ENCODE measurements at regions not wholly inside any gene's neighbourhood (a gene's known extent, or its start where the extent isn't known, plus 50 kb on each side); places are given as distances from the start of the nearest gene placed in this dataset.
A peak's percentile ranks its signal among the peaks of the same experiment; 100 is the strongest.

GRCh38 chr2:226431288-226431948 is 368.2 kb downstream of the IRS1 start:
- no peak for ATAC-seq (ENCODE audit: low FRiP score)

GRCh38 chr2:226429476-226429875 is 370.1 kb downstream of the IRS1 start:
- intact Hi-C loops (cut with DNase I), result no loop called here

More at GRCh38 chr2:226431288-226431948, 368.2 kb downstream of the IRS1 start:
- WGBS, 2 donors, result 75 to 87% methylated on average over 2 of the region's 2 CpGs
- Histone ChIP-seq H3K4me3 (ENCODE audit: low read length in 2 of 2) (no peak overlapping the region), H3K4me1 (ENCODE audit: control insufficient read depth in 1 of 2, insufficient read depth in 2 of 2, low read length in 2 of 2) (peaks cover 0 to 4% of the 10 kb centered on the region in 2 donors), H3K27me3 (ENCODE audit: control insufficient read depth in 1 of 2, insufficient read depth in 2 of 2, low read length in 1 of 2) (no peaks in the 10 kb centered on the region), H3K27ac (ENCODE audit: low read depth in 1 of 2, low read length in 2 of 2) (no peak overlapping the region), H3K36me3 (ENCODE audit: control insufficient read depth in 1 of 2, insufficient read depth in 2 of 2, low read length in 1 of 2) (no peaks in the 10 kb centered on the region), H3K9me3 (ENCODE audit: control insufficient read depth, low read length) (no peaks in the 10 kb centered on the region)
- intact Hi-C loops (cut with DNase I), result no loop called here
- DNase-seq, result no peak

GRCh38 chr2:226427538-226428307 is 371.9 kb downstream of the IRS1 start:
- Histone ChIP-seq H3K9me3 (ENCODE audit: control insufficient read depth, low read length) (no peaks in the 10 kb centered on the region), H3K4me3 (ENCODE audit: low read length in 2 of 2) (no peak overlapping the region), H3K27ac (ENCODE audit: low read depth in 1 of 2, low read length in 2 of 2) (no peak overlapping the region), H3K36me3 (ENCODE audit: control insufficient read depth in 1 of 2, insufficient read depth in 2 of 2, low read length in 1 of 2) (no peaks in the 10 kb centered on the region), H3K27me3 (ENCODE audit: control insufficient read depth in 1 of 2, insufficient read depth in 2 of 2, low read length in 1 of 2) (no peaks in the 10 kb centered on the region), H3K4me1 (ENCODE audit: control insufficient read depth in 1 of 2, insufficient read depth in 2 of 2, low read length in 2 of 2) (peaks cover 0 to 4% of the 10 kb centered on the region in 2 donors)
- intact Hi-C loops (cut with DNase I), result no loop called here
- DNase-seq (no peak), ATAC-seq (ENCODE audit: low FRiP score) (no peak)
- WGBS, 2 donors, result 85 to 91% methylated on average over 7 of the region's 7 CpGs

More at GRCh38 chr2:226429476-226429875, 370.1 kb downstream of the IRS1 start:
- no peak overlapping the region for H3K27ac ChIP-seq (ENCODE audit: low read depth in 1 of 2, low read length in 2 of 2)
- no peak for ATAC-seq (ENCODE audit: low FRiP score)
- H3K9me3 ChIP-seq (ENCODE audit: control insufficient read depth, low read length), result no peaks in the 10 kb centered on the region
- no peak overlapping the region for H3K4me3 ChIP-seq (ENCODE audit: low read length in 2 of 2)
- peaks cover 0 to 4% of the 10 kb centered on the region in 2 donors for H3K4me1 ChIP-seq (ENCODE audit: control insufficient read depth in 1 of 2, insufficient read depth in 2 of 2, low read length in 2 of 2)
- no peaks in the 10 kb centered on the region for H3K36me3 ChIP-seq (ENCODE audit: control insufficient read depth in 1 of 2, insufficient read depth in 2 of 2, low read length in 1 of 2)
- no peaks in the 10 kb centered on the region for H3K27me3 ChIP-seq (ENCODE audit: control insufficient read depth in 1 of 2, insufficient read depth in 2 of 2, low read length in 1 of 2)
- WGBS, 2 donors, result 94 to 98% methylated on average over 2 of the region's 2 CpGs
- no peak for DNase-seq

DNA sequence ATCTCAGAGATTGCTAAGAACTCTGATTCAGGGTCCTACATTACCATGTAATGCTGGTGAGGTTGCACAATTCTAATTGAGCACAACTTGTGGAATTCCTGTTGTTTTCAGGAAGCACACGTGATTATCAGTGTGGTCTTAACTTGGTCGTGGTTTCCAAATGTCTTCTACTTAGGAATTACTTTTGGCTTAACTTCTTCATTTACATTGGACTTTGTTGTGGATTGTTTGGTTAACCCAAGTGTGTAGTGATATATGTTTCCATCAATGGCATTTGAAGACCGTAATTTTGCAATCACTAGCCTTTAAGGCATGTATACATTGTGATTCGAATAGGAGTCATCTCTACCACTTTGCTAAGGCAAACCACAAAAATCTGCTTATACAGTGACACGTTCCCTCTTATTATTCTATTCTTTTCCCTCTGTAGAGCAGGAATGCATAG is 373.3 kb downstream of the IRS1 start:
- Histone ChIP-seq H3K9me3 (ENCODE audit: control insufficient read depth, low read length) (peaks cover 1% of the 10 kb centered on the region), H3K4me1 (ENCODE audit: control insufficient read depth in 1 of 2, insufficient read depth in 2 of 2, low read length in 2 of 2) (peaks cover 0 to 4% of the 10 kb centered on the region in 2 donors), H3K4me3 (ENCODE audit: low read length in 2 of 2) (no peak overlapping the region), H3K36me3 (ENCODE audit: control insufficient read depth in 1 of 2, insufficient read depth in 2 of 2, low read length in 1 of 2) (no peaks in the 10 kb centered on the region), H3K27ac (ENCODE audit: low read depth in 1 of 2, low read length in 2 of 2) (no peak overlapping the region), H3K27me3 (ENCODE audit: control insufficient read depth in 1 of 2, insufficient read depth in 2 of 2, low read length in 1 of 2) (no peaks in the 10 kb centered on the region)
- ATAC-seq (ENCODE audit: low FRiP score) (no peak), DNase-seq (no peak)
- intact Hi-C loops (cut with DNase I), result no loop called here
- 80 to 81% methylated on average over 5 of the region's 5 CpGs for WGBS, 2 donors

GRCh38 chr2:226424971-226425370 is 374.6 kb downstream of the IRS1 start:
- WGBS, 2 donors, result 85 to 86% methylated on average over 3 of the region's 3 CpGs
- Histone ChIP-seq H3K27ac (ENCODE audit: low read depth in 1 of 2, low read length in 2 of 2) (no peak overlapping the region), H3K36me3 (ENCODE audit: control insufficient read depth in 1 of 2, insufficient read depth in 2 of 2, low read length in 1 of 2) (no peaks in the 10 kb centered on the region), H3K4me1 (ENCODE audit: control insufficient read depth in 1 of 2, insufficient read depth in 2 of 2, low read length in 2 of 2) (no peaks in the 10 kb centered on the region), H3K4me3 (ENCODE audit: low read length in 2 of 2) (no peak overlapping the region), H3K27me3 (ENCODE audit: control insufficient read depth in 1 of 2, insufficient read depth in 2 of 2, low read length in 1 of 2) (no peaks in the 10 kb centered on the region), H3K9me3 (ENCODE audit: control insufficient read depth, low read length) (peaks cover 1% of the 10 kb centered on the region)
- intact Hi-C loops (cut with DNase I), result no loop called here
- DNase-seq (no peak), ATAC-seq (ENCODE audit: low FRiP score) (no peak)

DNA sequence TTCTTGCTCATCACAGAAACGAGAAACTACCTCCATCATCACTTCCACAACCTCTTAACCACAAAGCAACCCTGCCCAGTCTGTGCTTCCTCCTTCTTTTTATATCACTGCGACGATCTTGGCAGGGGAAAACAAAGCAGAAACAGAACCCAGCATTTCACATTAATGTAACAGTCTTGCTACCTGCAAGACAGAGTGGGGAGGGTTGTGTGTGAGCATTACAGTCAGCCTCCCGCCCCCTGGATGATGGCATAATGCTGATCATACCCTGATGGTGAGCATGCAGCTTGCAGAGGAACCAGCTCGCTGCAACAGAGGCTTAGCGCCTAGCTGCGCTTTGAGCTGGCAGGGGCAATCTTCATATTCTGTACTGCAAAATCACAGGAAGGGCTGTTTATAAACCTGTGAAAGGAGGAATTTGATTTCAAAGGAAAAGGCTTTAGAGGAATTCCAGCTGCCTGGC is 376.1 kb downstream of the IRS1 start:
- DNase-seq, result peak in 1 of 2 donors; percentile 41
- no peak for ATAC-seq (ENCODE audit: low FRiP score)
- Histone ChIP-seq H3K36me3 (ENCODE audit: control insufficient read depth in 1 of 2, insufficient read depth in 2 of 2, low read length in 1 of 2) (no peaks in the 10 kb centered on the region), H3K9me3 (ENCODE audit: control insufficient read depth, low read length) (peaks cover 1% of the 10 kb centered on the region), H3K4me1 (ENCODE audit: control insufficient read depth in 1 of 2, insufficient read depth in 2 of 2, low read length in 2 of 2) (no peaks in the 10 kb centered on the region), H3K27me3 (ENCODE audit: control insufficient read depth in 1 of 2, insufficient read depth in 2 of 2, low read length in 1 of 2) (no peaks in the 10 kb centered on the region), H3K4me3 (ENCODE audit: low read length in 2 of 2) (no peak overlapping the region), H3K27ac (ENCODE audit: low read depth in 1 of 2, low read length in 2 of 2) (no peak overlapping the region)
- intact Hi-C loops (cut with DNase I), result no loop called here
- 44% methylated on average over 7 of the region's 7 CpGs for WGBS, 2 donors

GRCh38 chr2:226420646-226421045 is 379.0 kb downstream of the IRS1 start:
- no peak for ATAC-seq (ENCODE audit: low FRiP score)
- DNase-seq, result no peak
- no peak overlapping the region for H3K27ac ChIP-seq (ENCODE audit: low read depth in 1 of 2, low read length in 2 of 2)
- no peaks in the 10 kb centered on the region for H3K4me1 ChIP-seq (ENCODE audit: control insufficient read depth in 1 of 2, insufficient read depth in 2 of 2, low read length in 2 of 2)
- no peaks in the 10 kb centered on the region for H3K36me3 ChIP-seq (ENCODE audit: control insufficient read depth in 1 of 2, insufficient read depth in 2 of 2, low read length in 1 of 2)
- no peaks in the 10 kb centered on the region for H3K27me3 ChIP-seq (ENCODE audit: control insufficient read depth in 1 of 2, insufficient read depth in 2 of 2, low read length in 1 of 2)
- H3K9me3 ChIP-seq (ENCODE audit: control insufficient read depth, low read length), result peaks cover 1% of the 10 kb centered on the region
- no peak overlapping the region for H3K4me3 ChIP-seq (ENCODE audit: low read length in 2 of 2)
- intact Hi-C loops (cut with DNase I), result no loop called here

DNA sequence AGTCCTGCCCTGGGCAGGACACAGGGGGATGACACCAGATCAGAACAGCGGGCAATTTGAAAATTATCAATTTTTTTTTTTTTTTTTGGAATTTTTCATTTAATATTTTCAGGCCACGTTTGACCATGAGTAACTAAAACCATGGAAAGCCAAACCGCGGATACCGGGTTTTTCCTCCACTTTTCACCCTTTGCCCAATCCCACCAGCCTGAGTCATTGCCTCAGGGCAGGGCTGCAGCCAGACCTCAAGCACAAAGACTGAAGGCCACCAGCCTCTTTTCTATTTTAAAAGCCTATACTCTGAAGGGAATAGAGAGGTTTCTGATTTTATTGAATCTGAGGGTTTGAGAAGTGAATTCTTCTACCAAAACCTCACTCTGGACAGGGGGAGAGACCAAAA is 381.1 kb downstream of the IRS1 start:
- no peak overlapping the region for H3K27ac ChIP-seq (ENCODE audit: low read depth in 1 of 2, low read length in 2 of 2)
- no peaks in the 10 kb centered on the region for H3K27me3 ChIP-seq (ENCODE audit: control insufficient read depth in 1 of 2, insufficient read depth in 2 of 2, low read length in 1 of 2)
- no peak for DNase-seq
- 88 to 89% methylated on average over 5 of the region's 5 CpGs for WGBS, 2 donors
- H3K9me3 ChIP-seq (ENCODE audit: control insufficient read depth, low read length), result peaks cover 1% of the 10 kb centered on the region
- intact Hi-C loops (cut with DNase I), result no loop called here
- H3K36me3 ChIP-seq (ENCODE audit: control insufficient read depth in 1 of 2, insufficient read depth in 2 of 2, low read length in 1 of 2), result no peaks in the 10 kb centered on the region
- no peaks in the 10 kb centered on the region for H3K4me1 ChIP-seq (ENCODE audit: control insufficient read depth in 1 of 2, insufficient read depth in 2 of 2, low read length in 2 of 2)
- ATAC-seq (ENCODE audit: low FRiP score), result no peak
- no peak overlapping the region for H3K4me3 ChIP-seq (ENCODE audit: low read length in 2 of 2)

- WGBS, 2 donors, result 70 to 73% methylated on average over 2 of the region's 2 CpGs
- Histone ChIP-seq H3K27me3 (ENCODE audit: control insufficient read depth in 1 of 2, insufficient read depth in 2 of 2, low read length in 1 of 2) (no peaks in the 10 kb centered on the region), H3K9me3 (ENCODE audit: control insufficient read depth, low read length) (no peaks in the 10 kb centered on the region), H3K27ac (ENCODE audit: low read depth in 1 of 2, low read length in 2 of 2) (no peak overlapping the region), H3K4me1 (ENCODE audit: control insufficient read depth in 1 of 2, insufficient read depth in 2 of 2, low read length in 2 of 2) (peaks cover 0 to 2% of the 10 kb centered on the region in 2 donors), H3K36me3 (ENCODE audit: control insufficient read depth in 1 of 2, insufficient read depth in 2 of 2, low read length in 1 of 2) (no peaks in the 10 kb centered on the region), H3K4me3 (ENCODE audit: low read length in 2 of 2) (no peak overlapping the region)
- ATAC-seq (ENCODE audit: low FRiP score) (no peak), DNase-seq (no peak)
- intact Hi-C loops (cut with DNase I), result no loop called here
Observed at GRCh38 chr2:226414335-226414734, 385.3 kb downstream of the IRS1 start.
